ENCODE measurements at regions not wholly inside any gene's neighbourhood (a gene's known extent, or its start where the extent isn't known, plus 50 kb on each side); places are given as distances from the start of the nearest gene placed in this dataset.
"Not testable (repeated sequence)": the region's sequence is repeated elsewhere in the genome, so short reads cannot be mapped to it uniquely, and the experiment has no call there.

DNA sequence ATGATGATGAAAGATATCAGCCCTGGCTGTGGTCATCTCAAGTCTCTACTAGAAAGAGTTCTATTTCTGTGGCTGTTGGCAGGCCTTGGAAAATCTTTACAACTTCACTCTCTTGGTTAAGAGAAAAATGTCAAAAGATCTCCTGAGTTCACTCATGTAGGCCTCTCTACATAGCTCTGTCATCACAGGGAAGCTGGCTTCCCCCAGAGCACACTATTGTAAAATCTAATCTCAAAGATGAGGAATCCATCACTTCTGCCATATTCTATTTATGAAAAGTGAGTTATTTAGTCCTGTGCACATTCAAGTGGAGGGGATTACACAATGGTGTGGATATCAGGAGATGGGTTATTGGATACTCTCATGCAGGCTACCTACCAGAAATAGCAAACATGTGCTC, 388.4 kb upstream of the HS3ST1 start:
- ATAC-seq: no peak
- DNase-seq (ENCODE audit: low spot score): no peak

DNA sequence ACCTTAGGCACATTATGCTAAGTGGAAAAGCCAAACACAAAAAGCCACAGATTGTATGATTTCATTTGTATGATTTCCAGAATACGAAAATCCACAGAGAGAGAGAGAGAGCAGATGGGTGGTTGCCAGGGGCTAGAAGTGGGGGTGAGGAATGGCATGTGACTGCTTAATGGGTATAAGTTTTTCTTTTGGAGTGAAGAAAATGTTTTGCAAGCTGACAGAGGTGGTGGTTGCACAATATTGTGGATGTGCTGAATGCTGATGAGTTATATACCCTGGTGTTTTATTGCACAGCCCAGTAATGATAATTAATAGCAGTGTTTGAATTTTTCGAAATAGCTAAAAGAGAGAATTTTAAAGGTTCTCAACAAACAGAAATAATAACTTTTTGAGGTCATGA, 386.1 kb upstream of the HS3ST1 start:
- ATAC-seq: no peak
- DNase-seq (ENCODE audit: low spot score): no peak

- ATAC-seq: no peak
- no peak for DNase-seq (ENCODE audit: low spot score)
Measured at GRCh38 chr4:11813951-11814446, 385.3 kb upstream of the HS3ST1 start.

DNA sequence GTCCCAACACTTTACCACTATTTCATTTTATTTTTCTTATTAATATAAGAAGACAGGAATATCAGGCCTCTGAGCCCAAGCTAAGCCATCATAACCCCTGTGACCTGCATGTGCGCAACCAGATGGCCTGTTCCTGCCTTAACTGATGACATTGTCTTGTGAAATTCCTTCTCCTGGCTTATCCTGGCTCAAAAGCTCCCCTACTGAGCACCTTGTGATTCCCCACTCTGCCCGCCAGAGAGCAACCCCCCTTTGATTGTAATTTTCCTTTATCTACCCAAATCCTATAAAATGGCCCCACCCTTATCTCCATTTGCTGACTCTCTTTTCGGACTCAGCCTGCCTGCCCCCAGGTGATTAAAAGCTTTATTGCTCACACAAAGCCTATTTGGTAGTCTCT, 382.8 kb upstream of the HS3ST1 start:
- not testable (repeated sequence) for ATAC-seq; DNase-seq (ENCODE audit: low spot score)

GRCh38 chr4:11805842-11806241, 377.1 kb upstream of the HS3ST1 start:
- no peak for DNase-seq (ENCODE audit: low spot score)
- peak; percentile 68 for ATAC-seq

DNA sequence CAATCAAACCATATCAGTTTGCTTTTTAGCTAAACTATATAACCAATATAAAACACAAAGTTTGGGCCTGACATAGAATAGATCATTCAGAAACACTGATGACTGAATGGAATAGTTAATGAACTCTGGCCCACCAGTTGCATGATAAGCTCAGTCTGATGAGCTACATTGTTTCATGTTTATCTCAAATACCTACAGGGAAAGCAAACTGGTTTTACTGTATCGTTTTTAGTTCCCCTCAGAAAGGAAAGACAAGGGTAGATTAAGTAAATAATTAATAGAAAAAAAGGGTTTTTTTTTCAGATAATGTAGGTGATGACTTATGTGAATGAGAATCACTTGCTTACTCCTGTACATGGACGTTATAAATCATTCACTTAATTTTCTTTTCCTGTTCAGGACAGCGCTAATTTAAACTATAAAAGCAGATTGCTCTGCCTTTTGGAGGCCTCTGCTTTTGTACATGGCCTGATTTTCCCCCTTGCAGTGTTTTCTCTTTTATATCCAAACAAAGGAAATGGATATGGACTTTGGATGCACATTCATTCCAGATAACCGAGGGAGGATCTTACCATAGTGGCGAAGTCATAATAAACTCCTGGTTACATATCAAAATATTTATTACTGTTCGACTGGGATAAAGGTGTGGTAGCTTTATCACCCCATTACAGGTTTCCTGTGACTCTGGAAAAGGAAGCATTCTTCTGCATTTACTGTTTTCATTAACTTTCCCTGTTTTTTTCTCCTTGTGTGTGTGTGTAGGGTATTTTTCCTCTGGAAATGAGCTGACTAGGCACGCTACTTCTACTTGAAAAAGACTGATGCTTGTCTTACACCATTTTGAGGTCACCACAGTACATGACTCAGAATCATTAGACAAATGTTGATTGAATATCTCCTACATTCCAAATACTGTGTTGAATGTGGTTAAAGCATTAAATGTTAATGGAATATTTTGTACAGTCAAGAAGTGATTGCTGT, 373.1 kb upstream of the HS3ST1 start:
- DNase-seq (ENCODE audit: low spot score) (no peak), ATAC-seq (no peak)

DNA sequence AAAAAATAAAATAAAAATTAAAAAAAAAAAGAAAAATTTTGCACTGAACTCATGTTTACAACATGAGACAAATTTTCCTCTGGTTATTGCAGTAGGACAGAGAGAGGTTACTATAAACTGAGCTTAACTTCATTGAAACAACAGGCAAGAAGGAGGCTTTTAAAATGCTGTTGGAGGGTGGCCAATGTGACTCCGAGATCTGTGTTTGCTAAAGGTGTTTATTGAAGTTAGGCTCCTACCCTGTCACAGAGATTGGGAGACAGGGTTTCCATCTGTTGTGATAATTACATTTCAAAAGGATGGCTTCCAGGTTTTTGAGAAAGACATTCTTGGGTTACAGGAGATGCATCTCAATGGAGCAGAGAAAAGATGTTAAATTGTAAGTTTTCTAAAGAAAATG, 370.5 kb upstream of the HS3ST1 start:
- no peak for ATAC-seq
- DNase-seq (ENCODE audit: low spot score): no peak

DNA sequence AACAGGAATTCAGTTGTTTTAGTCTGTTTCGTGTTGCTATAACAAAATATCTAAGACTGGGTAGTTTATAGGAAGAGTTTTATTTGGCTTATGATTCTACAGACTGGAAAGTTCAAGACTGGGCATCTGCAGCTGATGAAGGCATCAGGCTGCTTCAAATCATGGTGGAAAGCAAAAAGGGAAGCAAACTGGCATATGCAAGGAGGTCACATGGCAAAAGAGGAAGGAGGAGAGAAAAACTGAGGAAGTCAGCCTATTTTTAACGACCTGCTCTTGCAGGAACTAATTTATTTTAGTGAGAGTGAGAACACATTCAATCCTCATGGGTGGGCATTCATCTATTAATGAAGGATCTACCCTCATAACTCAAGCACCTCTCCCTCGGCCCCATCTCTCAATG, 363.1 kb upstream of the HS3ST1 start:
- DNase-seq (ENCODE audit: low spot score): no peak
- no peak for ATAC-seq

DNA sequence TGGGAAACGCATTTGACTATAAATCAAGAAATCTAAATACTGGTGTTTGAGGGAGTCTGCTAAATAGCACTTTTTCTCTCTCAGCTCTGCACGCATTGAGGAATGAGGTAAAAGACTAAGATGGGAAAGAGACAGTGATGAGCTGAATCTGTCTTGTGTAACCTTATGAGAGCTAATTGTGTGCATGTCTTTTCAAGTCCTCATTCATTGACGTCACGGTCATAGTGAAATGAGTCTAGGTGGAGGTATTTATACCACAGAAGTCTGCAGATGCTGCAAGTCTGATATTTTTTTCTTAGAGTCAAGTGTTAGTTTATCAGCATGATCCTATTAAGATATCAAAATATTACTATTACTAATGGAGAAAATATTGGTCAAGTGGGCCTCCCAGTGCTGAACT, 361.5 kb upstream of the HS3ST1 start:
- DNase-seq (ENCODE audit: low spot score) (no peak), ATAC-seq (no peak)

DNA sequence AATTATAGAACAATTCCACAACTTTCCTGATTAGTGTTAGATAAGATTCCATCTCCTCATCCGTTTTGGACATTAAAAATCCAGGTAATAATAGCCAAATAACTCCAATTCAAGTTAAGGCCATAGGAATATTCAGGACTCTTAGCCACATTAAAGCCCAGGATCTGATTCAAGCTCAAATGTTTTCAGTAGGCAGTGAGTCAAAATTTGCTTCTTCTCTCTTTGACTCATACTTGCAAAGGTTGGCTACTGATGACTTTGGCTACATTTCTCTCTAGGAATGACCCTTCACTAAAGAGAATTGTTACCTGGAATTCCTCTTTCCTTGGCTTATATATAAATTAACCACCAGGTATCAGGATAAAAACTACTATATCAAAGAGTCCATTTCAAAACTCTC, 354.9 kb upstream of the HS3ST1 start:
- ATAC-seq: no peak
- DNase-seq (ENCODE audit: low spot score): no peak

DNA sequence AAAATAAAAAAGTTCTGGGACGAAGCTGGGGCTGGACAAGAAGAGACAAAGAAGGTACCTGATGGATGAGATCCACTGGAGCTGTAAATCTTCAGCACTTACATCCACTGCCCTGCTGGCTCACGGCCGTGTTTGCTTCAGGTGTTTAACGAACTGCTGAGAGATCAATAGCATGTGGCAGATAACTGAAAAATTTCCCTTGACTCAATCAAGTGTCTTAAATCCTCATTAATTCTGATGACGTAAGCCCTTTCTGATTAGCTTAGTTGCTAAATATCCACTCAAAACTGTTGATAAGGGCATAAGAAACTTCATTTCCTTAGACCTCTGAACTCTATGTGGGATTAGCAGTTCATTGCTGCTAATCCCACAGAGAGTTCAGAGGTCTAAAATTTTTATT, 354.2 kb upstream of the HS3ST1 start:
- no peak for DNase-seq (ENCODE audit: low spot score)
- ATAC-seq: no peak

DNA sequence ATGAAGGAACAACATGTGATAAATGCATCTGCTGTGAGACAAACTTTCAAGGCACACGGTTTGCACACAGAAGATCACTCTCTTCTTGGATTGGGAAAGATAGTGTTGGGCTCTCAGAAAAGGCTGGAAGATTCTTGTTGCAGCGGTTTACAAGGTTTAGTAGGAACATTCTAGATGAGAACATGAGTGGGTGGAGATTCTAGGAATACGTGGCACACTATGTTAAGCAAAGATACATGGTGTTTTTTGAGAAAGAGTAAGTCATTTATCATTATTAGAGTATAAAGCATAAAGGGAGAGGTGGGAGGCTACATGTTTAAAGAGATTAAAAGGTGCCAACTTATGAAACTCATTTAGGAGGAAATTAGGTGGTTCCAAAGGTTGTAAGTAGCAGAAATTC, 348.8 kb upstream of the HS3ST1 start:
- no peak for DNase-seq (ENCODE audit: low spot score)

DNA sequence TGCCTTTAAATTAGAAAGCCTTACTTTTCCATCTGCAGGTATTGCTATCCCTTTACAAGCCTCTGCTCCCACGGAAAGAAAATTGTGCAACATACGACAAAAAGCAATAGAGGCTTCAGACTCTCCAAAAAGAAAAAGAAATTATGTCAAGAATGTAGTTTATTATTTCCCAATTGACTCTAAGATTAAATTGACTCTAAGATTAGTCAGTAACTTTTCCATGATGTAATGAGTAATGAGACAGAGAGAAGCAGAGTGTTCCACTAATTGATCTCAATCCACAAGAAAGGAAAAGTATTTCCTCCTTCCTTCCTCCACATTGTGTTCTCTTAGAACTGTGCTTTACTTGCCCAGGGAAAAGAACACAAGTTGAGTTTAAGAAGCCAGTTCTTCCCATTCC, 345.7 kb upstream of the HS3ST1 start:
- ATAC-seq (no peak), DNase-seq (ENCODE audit: low spot score) (no peak)

More for the DNA sequence above, 348.8 kb upstream of the HS3ST1 start:
- ATAC-seq: no peak

GRCh38 chr4:11773798-11774197, 345.1 kb upstream of the HS3ST1 start:
- DNase-seq (ENCODE audit: low spot score): no peak
- no peak for ATAC-seq

DNA sequence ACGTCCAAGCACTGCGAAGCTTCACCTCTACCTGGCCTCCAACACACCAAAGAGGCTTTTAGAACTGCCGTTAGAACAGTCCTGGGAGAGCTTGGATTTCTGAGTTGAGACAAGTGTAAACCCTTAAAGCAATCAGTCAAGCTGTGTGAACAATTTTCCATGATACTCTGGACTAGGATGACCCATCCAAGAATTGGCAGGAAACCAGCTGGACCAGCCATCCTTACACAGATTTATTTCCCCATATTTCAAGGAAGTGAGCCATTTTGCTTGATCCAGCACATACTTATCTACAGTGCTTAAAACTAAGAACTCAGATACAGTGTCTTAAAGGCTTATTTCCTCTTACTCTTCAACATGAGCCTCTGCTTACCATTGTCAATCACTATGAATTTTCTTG, 340.7 kb upstream of the HS3ST1 start:
- DNase-seq (ENCODE audit: low spot score) (no peak), ATAC-seq (no peak)

DNA sequence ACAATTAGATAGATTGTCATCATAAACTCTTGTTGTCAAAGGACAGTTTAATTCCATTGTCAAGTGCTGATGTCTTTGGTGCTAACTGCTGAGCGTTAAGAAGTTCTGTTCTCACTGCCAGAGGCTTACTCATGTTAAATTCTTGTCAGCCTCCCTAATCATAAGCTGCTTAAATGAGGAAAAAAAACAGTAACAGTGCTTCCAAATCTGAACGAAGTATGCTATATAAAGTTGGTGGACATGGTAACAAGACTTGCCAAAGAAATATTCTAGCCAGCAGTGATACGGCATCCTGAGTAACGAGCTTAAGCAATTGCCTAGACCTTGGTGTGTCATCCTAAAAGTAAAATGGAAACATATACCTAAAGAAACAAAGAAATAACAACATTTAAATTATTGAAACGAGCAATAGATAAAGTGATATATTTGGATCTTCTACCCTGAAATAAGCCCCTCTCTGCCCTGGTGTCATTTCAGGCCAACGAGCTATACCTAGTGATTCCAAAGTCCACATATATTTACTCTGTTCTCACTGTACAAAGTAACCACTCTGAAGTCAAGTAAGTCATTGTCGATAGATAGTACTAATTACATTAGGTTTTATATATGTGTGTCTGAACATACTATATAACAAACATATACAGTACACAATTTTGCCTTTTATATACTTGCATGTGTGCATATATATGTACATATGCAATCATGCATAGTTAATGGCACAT, 339.7 kb upstream of the HS3ST1 start:
- no peak for DNase-seq (ENCODE audit: low spot score)
- no peak for ATAC-seq

GRCh38 chr4:11765849-11766453, 337.3 kb upstream of the HS3ST1 start:
- ATAC-seq (peak; percentile 83), DNase-seq (ENCODE audit: low spot score) (no peak)

- DNase-seq (ENCODE audit: low spot score) (no peak), ATAC-seq (no peak)
Measured at GRCh38 chr4:11748164-11748872, 319.6 kb upstream of the HS3ST1 start.

GRCh38 chr4:11746734-11747133, 318.0 kb upstream of the HS3ST1 start:
- DNase-seq (ENCODE audit: low spot score): no peak
- ATAC-seq: no peak

GRCh38 chr4:11743976-11744375, 315.3 kb upstream of the HS3ST1 start:
- ATAC-seq: no peak
- DNase-seq (ENCODE audit: low spot score): no peak

- no peak for DNase-seq (ENCODE audit: low spot score)
Measured at GRCh38 chr4:11743236-11743635, 314.5 kb upstream of the HS3ST1 start.

More at GRCh38 chr4:11743236-11743635, 314.5 kb upstream of the HS3ST1 start:
- no peak for ATAC-seq
